HEK293T (cell line): ENCODE measurements at regions not wholly inside any gene's neighbourhood (a gene's known extent, or its start where the extent isn't known, plus 50 kb on each side); places are given as distances from the start of the nearest gene placed in this dataset.

Source experiments
- CTCF ChIA-PET: fragments of 350-600 bp; formaldehyde crosslinking; extraction: SDS; loops from one replicate; lab custom pipeline; 2021; ENCODE audit warnings: antibody characterized with exemption, inconsistent platforms; lab: Yijun Ruan, JAX
- POLR2A ChIA-PET: fragments of 350-600 bp; formaldehyde crosslinking; extraction: SDS; loops from one replicate; lab custom pipeline; 2020; ENCODE audit warnings: antibody characterized with exemption, inconsistent platforms; lab: Yijun Ruan, JAX
- DNase-seq: peaks from one replicate; pipeline ENCODE4 v3.0.0; 2012; ENCODE audit warnings: mixed read lengths; ENCODE audit errors: extremely low spot score
- ARNT ChIP-seq: fragments of 450-650 bp; IDR thresholded peaks from 2 replicates; pipeline ENCODE4 v1.6.1; 2017; ENCODE audit warnings: mild to moderate bottlenecking
- BHLHE40 ChIP-seq: fragments of 450-650 bp; IDR thresholded peaks from 2 replicates; pipeline ENCODE4 v1.6.1; 2016; ENCODE audit warnings: mild to moderate bottlenecking, moderate library complexity, borderline replicate concordance
- CTBP1 ChIP-seq: fragments of 450-650 bp; IDR thresholded peaks from 2 replicates; pipeline ENCODE4 v1.6.1; 2016; ENCODE audit warnings: borderline replicate concordance
- ELF4 ChIP-seq: fragments of 450-650 bp; IDR thresholded peaks from 2 replicates; pipeline ENCODE4 v1.6.1; 2017; ENCODE audit warnings: antibody characterized with exemption
- FOXA1 ChIP-seq: fragments of 450-650 bp; IDR thresholded peaks from 2 replicates; pipeline ENCODE4 v1.6.1; 2016; ENCODE audit warnings: mild to moderate bottlenecking
- FOXK2 ChIP-seq: fragments of 450-650 bp; IDR thresholded peaks from 2 replicates; pipeline ENCODE4 v1.6.1; 2016; ENCODE audit warnings: mild to moderate bottlenecking
- FOXM1 ChIP-seq: fragments of 450-650 bp; IDR thresholded peaks from 2 replicates; pipeline ENCODE4 v1.6.1; 2017; ENCODE audit warnings: mild to moderate bottlenecking, borderline replicate concordance
- HDGF ChIP-seq: fragments of 450-650 bp; IDR thresholded peaks from 2 replicates; pipeline ENCODE4 v1.6.1; 2017; ENCODE audit warnings: antibody characterized with exemption, borderline replicate concordance
- L3MBTL2 ChIP-seq: fragments of 450-650 bp; conservative IDR thresholded peaks from 2 replicates; pipeline ENCODE4 v1.6.1; 2016; ENCODE audit warnings: mild to moderate bottlenecking
- LEF1 ChIP-seq: fragments of 450-650 bp; IDR thresholded peaks from 2 replicates; pipeline ENCODE4 v1.6.1; 2017; ENCODE audit warnings: mild to moderate bottlenecking, borderline replicate concordance
- NFRKB ChIP-seq: fragments of 450-650 bp; IDR thresholded peaks from 2 replicates; pipeline ENCODE4 v1.6.1; 2016; ENCODE audit warnings: mild to moderate bottlenecking, moderate library complexity
- SP1 ChIP-seq: fragments of 450-650 bp; IDR thresholded peaks from 2 replicates; pipeline ENCODE4 v1.6.1; 2017
- SUZ12 ChIP-seq: fragments of 450-650 bp; IDR thresholded peaks from 2 replicates; pipeline ENCODE4 v1.6.1; 2016; ENCODE audit warnings: mild to moderate bottlenecking
- TARDBP ChIP-seq: fragments of 450-650 bp; IDR thresholded peaks from 2 replicates; pipeline ENCODE4 v1.6.1; 2016
- ZNF384 ChIP-seq: fragments of 450-650 bp; IDR thresholded peaks from 2 replicates; pipeline ENCODE4 v1.6.1; 2016
- TF ChIP-seq, protein P1 (sequence below): fragments of 450-650 bp; IDR thresholded peaks from 2 replicates; pipeline ENCODE4 v1.6.1; 2016

- ChIA-PET POLR2A (no interaction called here), CTCF (no interaction called here)
- TF ChIP-seq ELF4 (no peak), TARDBP (no peak), LEF1 (no peak), FOXA1 (no peak), FOXK2 (no peak), SUZ12 (no peak), NFRKB (no peak), HDGF (no peak), L3MBTL2 (no peak), ARNT (no peak), CTBP1 (no peak), BHLHE40 (no peak), FOXM1 (no peak), ZNF384 (no peak), SP1 (no peak)
- TF ChIP-seq, protein P1, sequence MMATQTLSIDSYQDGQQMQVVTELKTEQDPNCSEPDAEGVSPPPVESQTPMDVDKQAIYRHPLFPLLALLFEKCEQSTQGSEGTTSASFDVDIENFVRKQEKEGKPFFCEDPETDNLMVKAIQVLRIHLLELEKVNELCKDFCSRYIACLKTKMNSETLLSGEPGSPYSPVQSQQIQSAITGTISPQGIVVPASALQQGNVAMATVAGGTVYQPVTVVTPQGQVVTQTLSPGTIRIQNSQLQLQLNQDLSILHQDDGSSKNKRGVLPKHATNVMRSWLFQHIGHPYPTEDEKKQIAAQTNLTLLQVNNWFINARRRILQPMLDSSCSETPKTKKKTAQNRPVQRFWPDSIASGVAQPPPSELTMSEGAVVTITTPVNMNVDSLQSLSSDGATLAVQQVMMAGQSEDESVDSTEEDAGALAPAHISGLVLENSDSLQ, result no peak
- no peak for DNase-seq
Observed at GRCh38 chr7:149552799-149553198, 55.2 kb upstream of the ZNF746 start.
